Erythroblast (primary cell): ENCODE measurements at regions not wholly inside any gene's neighbourhood (a gene's known extent, or its start where the extent isn't known, plus 50 kb on each side); places are given as distances from the start of the nearest gene placed in this dataset.
"Not testable (repeated sequence)": the region's sequence is repeated elsewhere in the genome, so short reads cannot be mapped to it uniquely, and the experiment has no call there.

Experiments
- GATA1 ChIP-seq: IDR thresholded peaks from 2 replicates; pipeline ENCODE4 v1.6.1; 2011; ENCODE audit warnings: low read depth, mild to moderate bottlenecking, control low read depth, low read length, moderate library complexity
- POLR2A ChIP-seq: IDR thresholded peaks from 2 replicates; pipeline ENCODE4 v1.6.1; 2011; ENCODE audit warnings: mild to moderate bottlenecking, low read length

DNA sequence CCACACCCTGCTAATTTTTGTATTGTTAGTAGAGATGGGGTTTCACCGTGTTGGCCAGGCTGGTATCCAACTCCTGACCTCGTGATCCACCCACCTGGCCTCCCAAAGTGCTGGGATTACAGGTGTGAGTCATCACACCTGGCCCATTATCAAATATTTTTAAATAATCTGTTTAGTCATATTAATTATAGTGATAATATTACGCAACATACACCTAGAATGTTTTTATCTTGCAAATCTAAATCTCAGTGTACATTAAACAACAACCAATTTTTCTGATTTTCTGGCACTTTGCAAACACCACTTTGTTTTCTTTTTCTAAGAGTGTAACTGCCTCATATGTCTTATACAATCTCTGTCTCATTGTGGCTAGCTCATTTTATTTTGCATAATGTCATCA is 115.9 kb downstream of the ZNF100 start:
- TF ChIP-seq POLR2A, GATA1: not testable (repeated sequence)
